Fibroblast of lung (primary cell): ENCODE measurements at regions not wholly inside any gene's neighbourhood (a gene's known extent, or its start where the extent isn't known, plus 50 kb on each side); places are given as distances from the start of the nearest gene placed in this dataset.

Experiments
- DNase-seq, 2 donors: peaks; one replicate each; pipeline versions ENCODE4 v3.0.0 to v3.0.0-alpha.2; 2010; ENCODE audit warnings: low read depth in 2 of 2
- H2AFZ ChIP-seq: 2 replicates; pipeline ENCODE4 v1.5.1; 2012; ENCODE audit warnings: low read length, control low read depth, inconsistent platforms
- H3K27ac ChIP-seq: 2 replicates; pipeline ENCODE4 v1.5.1; 2011; ENCODE audit warnings: low read length, control low read depth; ENCODE audit not compliant: insufficient read depth
- H3K27me3 ChIP-seq: 2 replicates; pipeline ENCODE4 v1.5.1; 2011; ENCODE audit warnings: mild to moderate bottlenecking, low read length; ENCODE audit not compliant: control insufficient read depth, insufficient read depth
- H3K36me3 ChIP-seq: 2 replicates; pipeline ENCODE4 v1.5.1; 2011; ENCODE audit warnings: low read length; ENCODE audit not compliant: control insufficient read depth, insufficient read depth
- H3K4me1 ChIP-seq: 2 replicates; pipeline ENCODE4 v1.5.1; 2011; ENCODE audit warnings: low read length; ENCODE audit not compliant: control insufficient read depth, insufficient read depth; ENCODE audit errors: extremely low read depth
- H3K4me2 ChIP-seq: 2 replicates; pipeline ENCODE4 v1.5.1; 2011; ENCODE audit warnings: low read length, control low read depth; ENCODE audit not compliant: insufficient read depth; ENCODE audit errors: extremely low read depth
- H3K4me3 ChIP-seq, 4 experiments: fragments of 200-600 bp in 1 of 4; sonication (generic) in 1 of 4; replicated peaks in 1 of 4; 2 replicates each; pipeline ENCODE4 v1.5.1; 2011 to 2016; ENCODE audit warnings: low read length in 4 of 4, low read depth in 3 of 4, mild to moderate bottlenecking in 3 of 4, control low read depth in 2 of 4, inconsistent platforms in 1 of 4, mixed read lengths in 1 of 4; ENCODE audit not compliant: insufficient read depth in 1 of 4; ENCODE audit errors: control extremely low read depth in 1 of 4
- H3K79me2 ChIP-seq: 2 replicates; pipeline ENCODE4 v1.5.1; 2012; ENCODE audit warnings: mild to moderate bottlenecking, low read length, inconsistent platforms; ENCODE audit not compliant: control insufficient read depth, insufficient read depth
- H3K9ac ChIP-seq: 2 replicates; pipeline ENCODE4 v1.5.1; 2011; ENCODE audit warnings: mild to moderate bottlenecking, low read length, control low read depth; ENCODE audit not compliant: insufficient read depth
- H3K9me3 ChIP-seq: 2 replicates; pipeline ENCODE4 v1.5.1; 2012; ENCODE audit warnings: low read depth, low read length; ENCODE audit not compliant: control insufficient read depth, insufficient read depth
- H4K20me1 ChIP-seq: 2 replicates; pipeline ENCODE4 v1.5.1; 2011; ENCODE audit warnings: low read length; ENCODE audit not compliant: control insufficient read depth, insufficient read depth; ENCODE audit errors: extremely low read depth
- CTCF ChIP-seq, 2 donors: IDR thresholded peaks in 1 of 2; conservative IDR thresholded peaks in 1 of 2; 1 replicate in 1 of 2; 2 replicates in 1 of 2; pipeline ENCODE4 v1.5.1; 2011 to 2012; ENCODE audit warnings: low read length in 2 of 2, control low read depth in 1 of 2, inconsistent platforms in 1 of 2, low read depth in 1 of 2, mild to moderate bottlenecking in 1 of 2
- EZH2 ChIP-seq: IDR thresholded peaks from 2 replicates; pipeline ENCODE4 v1.5.1; 2012; ENCODE audit warnings: low read length, control low read depth, mild to moderate bottlenecking; ENCODE audit errors: missing control alignments

GRCh38 chr17:15122857-15123256 lies 142.3 kb downstream of the PMP22 start:
- H3K36me3 ChIP-seq = no peaks in the 10 kb centered on the region
- H3K4me3 ChIP-seq = no peak overlapping the region
- no peak for DNase-seq
- no peak overlapping the region for H3K4me2 ChIP-seq
- H3K27me3 ChIP-seq = no peaks in the 10 kb centered on the region
- TF ChIP-seq EZH2 (no peak), CTCF (conservative IDR thresholded peaks at IDR 0.05 in 1 of 2, IDR thresholded peaks at IDR 0.05 in 1 of 2; ENCODE audit: low read depth in 1 of 2, low read length in 2 of 2) (no peak)
- no peak overlapping the region for H3K9ac ChIP-seq
- H4K20me1 ChIP-seq = no peaks in the 10 kb centered on the region
- no peaks in the 10 kb centered on the region for H3K79me2 ChIP-seq
- H2AFZ ChIP-seq = no peak overlapping the region
- H3K9me3 ChIP-seq = no peaks in the 10 kb centered on the region
- H3K4me1 ChIP-seq = peaks cover 4% of the 10 kb centered on the region
- H3K27ac ChIP-seq = no peak overlapping the region

DNA sequence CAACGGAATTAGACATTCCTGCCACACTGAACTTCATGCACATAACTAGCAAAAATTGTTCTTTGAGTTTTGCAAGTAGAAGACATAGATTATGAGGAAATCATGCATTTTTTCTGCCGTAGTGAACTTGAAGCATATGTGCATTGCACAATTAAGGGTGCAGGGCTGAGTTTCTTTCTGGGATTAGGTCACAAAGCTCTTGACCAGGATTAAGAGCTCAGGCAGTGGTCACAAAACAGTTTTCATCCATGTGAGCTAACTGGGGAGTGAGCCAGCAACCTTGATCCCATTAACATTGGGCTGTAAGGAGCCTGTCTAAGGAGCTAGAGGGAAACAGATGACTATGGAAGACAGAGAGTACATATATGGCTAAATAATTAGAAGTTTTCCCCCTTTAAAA lies 143.7 kb downstream of the PMP22 start:
- H3K9ac ChIP-seq = no peak overlapping the region
- H3K79me2 ChIP-seq = no peaks in the 10 kb centered on the region
- no peaks in the 10 kb centered on the region for H3K36me3 ChIP-seq
- no peaks in the 10 kb centered on the region for H3K27me3 ChIP-seq
- peaks cover 4% of the 10 kb centered on the region for H3K4me1 ChIP-seq
- no peak for TF ChIP-seq EZH2
- no peak for TF ChIP-seq CTCF (conservative IDR thresholded peaks at IDR 0.05 in 1 of 2, IDR thresholded peaks at IDR 0.05 in 1 of 2; ENCODE audit: low read depth in 1 of 2, low read length in 2 of 2)
- no peak overlapping the region for H3K4me3 ChIP-seq
- H2AFZ ChIP-seq = no peak overlapping the region
- peak in 1 of 2 donors; percentile 76 for DNase-seq
- H3K4me2 ChIP-seq = no peak overlapping the region
- no peaks in the 10 kb centered on the region for H4K20me1 ChIP-seq
- H3K27ac ChIP-seq = no peak overlapping the region
- H3K9me3 ChIP-seq = no peaks in the 10 kb centered on the region

DNA sequence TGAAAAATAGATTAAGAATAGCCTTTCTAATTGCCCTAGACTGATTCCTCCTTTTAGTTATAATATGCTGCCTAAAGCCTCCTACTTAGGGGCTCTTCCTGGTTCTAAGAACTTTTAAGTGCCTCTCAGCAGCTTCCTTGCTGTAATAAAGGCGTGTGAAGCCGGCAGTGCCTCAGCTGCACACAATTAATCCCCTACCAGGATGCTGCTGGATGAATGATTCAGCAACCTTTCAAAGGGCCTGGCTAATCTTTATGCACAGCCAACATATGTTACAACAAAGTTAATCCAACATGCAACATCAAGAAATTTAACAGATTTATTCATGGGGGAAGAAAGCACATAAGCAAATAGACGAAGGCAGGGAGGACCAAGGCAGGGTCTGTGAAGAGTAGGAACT lies 145.2 kb downstream of the PMP22 start:
- Histone ChIP-seq H3K4me3 (no peak overlapping the region), H3K79me2 (no peaks in the 10 kb centered on the region), H2AFZ (no peak overlapping the region), H3K9ac (no peak overlapping the region), H3K4me1 (peaks cover 4% of the 10 kb centered on the region), H3K27me3 (no peaks in the 10 kb centered on the region), H4K20me1 (no peaks in the 10 kb centered on the region), H3K4me2 (no peak overlapping the region), H3K9me3 (no peaks in the 10 kb centered on the region), H3K27ac (no peak overlapping the region), H3K36me3 (no peaks in the 10 kb centered on the region)
- DNase-seq = no peak
- no peak for TF ChIP-seq CTCF (conservative IDR thresholded peaks at IDR 0.05 in 1 of 2, IDR thresholded peaks at IDR 0.05 in 1 of 2; ENCODE audit: low read depth in 1 of 2, low read length in 2 of 2)
- no peak for TF ChIP-seq EZH2
